Fibroblast of lung (primary cell): ENCODE measurements at regions not wholly inside any gene's neighbourhood (a gene's known extent, or its start where the extent isn't known, plus 50 kb on each side); places are given as distances from the start of the nearest gene placed in this dataset.

ENCODE experiments used
- DNase-seq, 2 donors: peaks; one replicate each; pipeline versions ENCODE4 v3.0.0 to v3.0.0-alpha.2; 2010; ENCODE audit warnings: low read depth in 2 of 2
- H2AFZ ChIP-seq: 2 replicates; pipeline ENCODE4 v1.5.1; 2012; ENCODE audit warnings: low read length, control low read depth, inconsistent platforms
- H3K27ac ChIP-seq: 2 replicates; pipeline ENCODE4 v1.5.1; 2011; ENCODE audit warnings: low read length, control low read depth; ENCODE audit not compliant: insufficient read depth
- H3K27me3 ChIP-seq: 2 replicates; pipeline ENCODE4 v1.5.1; 2011; ENCODE audit warnings: mild to moderate bottlenecking, low read length; ENCODE audit not compliant: control insufficient read depth, insufficient read depth
- H3K36me3 ChIP-seq: 2 replicates; pipeline ENCODE4 v1.5.1; 2011; ENCODE audit warnings: low read length; ENCODE audit not compliant: control insufficient read depth, insufficient read depth
- H3K4me1 ChIP-seq: 2 replicates; pipeline ENCODE4 v1.5.1; 2011; ENCODE audit warnings: low read length; ENCODE audit not compliant: control insufficient read depth, insufficient read depth; ENCODE audit errors: extremely low read depth
- H3K4me2 ChIP-seq: 2 replicates; pipeline ENCODE4 v1.5.1; 2011; ENCODE audit warnings: low read length, control low read depth; ENCODE audit not compliant: insufficient read depth; ENCODE audit errors: extremely low read depth
- H3K4me3 ChIP-seq, 4 experiments: fragments of 200-600 bp in 1 of 4; sonication (generic) in 1 of 4; replicated peaks in 1 of 4; 2 replicates each; pipeline ENCODE4 v1.5.1; 2011 to 2016; ENCODE audit warnings: low read length in 4 of 4, low read depth in 3 of 4, mild to moderate bottlenecking in 3 of 4, control low read depth in 2 of 4, inconsistent platforms in 1 of 4, mixed read lengths in 1 of 4; ENCODE audit not compliant: insufficient read depth in 1 of 4; ENCODE audit errors: control extremely low read depth in 1 of 4
- H3K79me2 ChIP-seq: 2 replicates; pipeline ENCODE4 v1.5.1; 2012; ENCODE audit warnings: mild to moderate bottlenecking, low read length, inconsistent platforms; ENCODE audit not compliant: control insufficient read depth, insufficient read depth
- H3K9ac ChIP-seq: 2 replicates; pipeline ENCODE4 v1.5.1; 2011; ENCODE audit warnings: mild to moderate bottlenecking, low read length, control low read depth; ENCODE audit not compliant: insufficient read depth
- H3K9me3 ChIP-seq: 2 replicates; pipeline ENCODE4 v1.5.1; 2012; ENCODE audit warnings: low read depth, low read length; ENCODE audit not compliant: control insufficient read depth, insufficient read depth
- H4K20me1 ChIP-seq: 2 replicates; pipeline ENCODE4 v1.5.1; 2011; ENCODE audit warnings: low read length; ENCODE audit not compliant: control insufficient read depth, insufficient read depth; ENCODE audit errors: extremely low read depth
- EZH2 ChIP-seq: IDR thresholded peaks from 2 replicates; pipeline ENCODE4 v1.5.1; 2012; ENCODE audit warnings: low read length, control low read depth, mild to moderate bottlenecking; ENCODE audit errors: missing control alignments
- TF ChIP-seq, protein P1 (sequence below), 2 donors: IDR thresholded peaks in 1 of 2; conservative IDR thresholded peaks in 1 of 2; 1 replicate in 1 of 2; 2 replicates in 1 of 2; pipeline ENCODE4 v1.5.1; 2011 to 2012; ENCODE audit warnings: low read length in 2 of 2, control low read depth in 1 of 2, inconsistent platforms in 1 of 2, low read depth in 1 of 2, mild to moderate bottlenecking in 1 of 2

DNA sequence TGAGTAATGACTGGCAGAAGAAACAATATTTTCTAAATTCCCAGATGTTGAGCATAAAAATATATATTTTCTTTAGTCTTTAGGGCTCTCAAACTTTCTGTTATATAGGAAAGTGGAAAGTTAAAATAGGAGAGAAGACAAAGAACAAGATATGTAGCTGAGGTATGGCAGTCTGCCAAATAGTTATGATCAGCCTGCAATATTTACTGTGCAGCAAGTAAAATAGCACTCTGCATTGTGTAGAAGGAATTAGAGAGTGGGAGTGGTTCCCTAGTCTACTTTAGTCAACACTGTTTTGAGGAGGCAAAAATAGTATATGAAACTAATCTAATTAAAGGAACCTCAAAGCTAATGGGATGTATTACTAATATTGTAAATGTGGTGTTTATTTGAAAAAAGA lies 978.1 kb upstream of the ALCAM start:
- Histone ChIP-seq H3K27ac (no peak overlapping the region), H3K4me3 (no peak overlapping the region), H3K36me3 (no peaks in the 10 kb centered on the region), H3K4me1 (no peaks in the 10 kb centered on the region), H2AFZ (no peak overlapping the region), H4K20me1 (no peaks in the 10 kb centered on the region), H3K27me3 (no peaks in the 10 kb centered on the region), H3K4me2 (no peak overlapping the region), H3K9ac (no peak overlapping the region), H3K9me3 (no peaks in the 10 kb centered on the region), H3K79me2 (no peaks in the 10 kb centered on the region)
- TF ChIP-seq EZH2 = no peak
- TF ChIP-seq, protein P1, sequence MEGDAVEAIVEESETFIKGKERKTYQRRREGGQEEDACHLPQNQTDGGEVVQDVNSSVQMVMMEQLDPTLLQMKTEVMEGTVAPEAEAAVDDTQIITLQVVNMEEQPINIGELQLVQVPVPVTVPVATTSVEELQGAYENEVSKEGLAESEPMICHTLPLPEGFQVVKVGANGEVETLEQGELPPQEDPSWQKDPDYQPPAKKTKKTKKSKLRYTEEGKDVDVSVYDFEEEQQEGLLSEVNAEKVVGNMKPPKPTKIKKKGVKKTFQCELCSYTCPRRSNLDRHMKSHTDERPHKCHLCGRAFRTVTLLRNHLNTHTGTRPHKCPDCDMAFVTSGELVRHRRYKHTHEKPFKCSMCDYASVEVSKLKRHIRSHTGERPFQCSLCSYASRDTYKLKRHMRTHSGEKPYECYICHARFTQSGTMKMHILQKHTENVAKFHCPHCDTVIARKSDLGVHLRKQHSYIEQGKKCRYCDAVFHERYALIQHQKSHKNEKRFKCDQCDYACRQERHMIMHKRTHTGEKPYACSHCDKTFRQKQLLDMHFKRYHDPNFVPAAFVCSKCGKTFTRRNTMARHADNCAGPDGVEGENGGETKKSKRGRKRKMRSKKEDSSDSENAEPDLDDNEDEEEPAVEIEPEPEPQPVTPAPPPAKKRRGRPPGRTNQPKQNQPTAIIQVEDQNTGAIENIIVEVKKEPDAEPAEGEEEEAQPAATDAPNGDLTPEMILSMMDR (conservative IDR thresholded peaks at IDR 0.05 in 1 of 2, IDR thresholded peaks at IDR 0.05 in 1 of 2; ENCODE audit: low read depth in 1 of 2, low read length in 2 of 2) = no peak
- DNase-seq = peak; percentile 47 to 48

GRCh38 chr3:104392327-104392726 lies 974.4 kb upstream of the ALCAM start:
- Histone ChIP-seq H4K20me1 (no peaks in the 10 kb centered on the region), H3K36me3 (no peaks in the 10 kb centered on the region), H3K27ac (no peak overlapping the region), H3K4me2 (no peak overlapping the region), H3K4me3 (no peak overlapping the region), H3K79me2 (no peaks in the 10 kb centered on the region), H3K9ac (no peak overlapping the region), H3K4me1 (no peaks in the 10 kb centered on the region), H2AFZ (no peak overlapping the region), H3K27me3 (no peaks in the 10 kb centered on the region), H3K9me3 (no peaks in the 10 kb centered on the region)
- no peak for DNase-seq
- no peak for TF ChIP-seq EZH2
- TF ChIP-seq, protein P1 (conservative IDR thresholded peaks at IDR 0.05 in 1 of 2, IDR thresholded peaks at IDR 0.05 in 1 of 2; ENCODE audit: low read depth in 1 of 2, low read length in 2 of 2) = no peak

- Histone ChIP-seq H3K4me1 (no peaks in the 10 kb centered on the region), H3K79me2 (no peaks in the 10 kb centered on the region), H3K27ac (no peak overlapping the region), H3K4me3 (no peak overlapping the region), H3K9me3 (no peaks in the 10 kb centered on the region), H3K4me2 (no peak overlapping the region), H3K9ac (no peak overlapping the region), H3K27me3 (no peaks in the 10 kb centered on the region), H2AFZ (no peak overlapping the region), H4K20me1 (no peaks in the 10 kb centered on the region), H3K36me3 (no peaks in the 10 kb centered on the region)
- DNase-seq = peak; percentile 27 to 32
- TF ChIP-seq EZH2 = no peak
- TF ChIP-seq, protein P1 (conservative IDR thresholded peaks at IDR 0.05 in 1 of 2, IDR thresholded peaks at IDR 0.05 in 1 of 2; ENCODE audit: low read depth in 1 of 2, low read length in 2 of 2) = no peak
These were observed 969.6 kb upstream of the ALCAM start for GRCh38 chr3:104396974-104397669.
